HFFc6 (cell line): ENCODE measurements at regions not wholly inside any gene's neighbourhood (a gene's known extent, or its start where the extent isn't known, plus 50 kb on each side); places are given as distances from the start of the nearest gene placed in this dataset.

Source experiments
- DNase-seq: peaks from one replicate; pipeline ENCODE4 v3.0.0-alpha.2; 2018
- H3K27ac Mint-ChIP-seq: 2 replicates; pipeline ENCODE4 v1.8.0; 2020; ENCODE audit warnings: mild to moderate bottlenecking, mixed read lengths
- H3K27me3 Mint-ChIP-seq: 2 replicates; pipeline ENCODE4 v1.8.0; 2021; ENCODE audit warnings: mild to moderate bottlenecking, moderate library complexity, mixed read lengths; ENCODE audit not compliant: insufficient read depth
- H3K36me3 Mint-ChIP-seq: 2 replicates; pipeline ENCODE4 v1.8.0; 2021; ENCODE audit warnings: low read depth, mixed read lengths
- H3K4me1 Mint-ChIP-seq: 2 replicates; pipeline ENCODE4 v1.8.0; 2020; ENCODE audit warnings: low read depth, mixed read lengths
- H3K4me3 Mint-ChIP-seq: 2 replicates; pipeline ENCODE4 v1.8.0; 2020; ENCODE audit warnings: mild to moderate bottlenecking, moderate library complexity, mixed read lengths
- H3K9me3 Mint-ChIP-seq: 2 replicates; pipeline ENCODE4 v1.8.0; 2020; ENCODE audit warnings: mild to moderate bottlenecking, mixed read lengths
- TF ChIP-seq, protein P1 (sequence below): fragments of 200-600 bp; sonication (generic); IDR thresholded peaks from 2 replicates; pipeline ENCODE4 v1.5.0; 2021; ENCODE audit warnings: antibody characterized with exemption, mild to moderate bottlenecking

DNA sequence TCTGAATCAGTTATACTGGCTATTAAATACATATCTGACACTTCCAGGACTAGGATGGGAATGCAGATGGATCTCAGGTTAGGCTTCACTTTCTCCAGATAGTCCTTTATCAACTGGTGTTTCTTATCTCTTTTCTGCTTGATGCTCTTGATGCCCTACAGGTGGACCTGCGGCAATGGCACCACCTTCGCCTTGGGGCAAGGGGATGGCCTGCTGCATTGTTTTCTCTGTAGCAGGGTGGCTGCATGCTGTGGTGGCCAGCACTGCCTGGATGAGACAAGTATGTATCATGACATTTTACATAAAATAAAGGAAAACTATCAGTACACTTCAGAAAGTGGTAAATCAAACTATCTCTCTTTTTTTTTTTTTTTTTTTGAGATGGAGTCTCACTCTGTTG is 217.7 kb upstream of the ZP4 start:
- H3K27me3 Mint-ChIP-seq: no peaks in the 10 kb centered on the region; the same call in none of the 2 replicates
- no peak for DNase-seq
- no peaks in the 10 kb centered on the region for H3K36me3 Mint-ChIP-seq
- H3K4me3 Mint-ChIP-seq: no peak overlapping the region
- TF ChIP-seq, protein P1, sequence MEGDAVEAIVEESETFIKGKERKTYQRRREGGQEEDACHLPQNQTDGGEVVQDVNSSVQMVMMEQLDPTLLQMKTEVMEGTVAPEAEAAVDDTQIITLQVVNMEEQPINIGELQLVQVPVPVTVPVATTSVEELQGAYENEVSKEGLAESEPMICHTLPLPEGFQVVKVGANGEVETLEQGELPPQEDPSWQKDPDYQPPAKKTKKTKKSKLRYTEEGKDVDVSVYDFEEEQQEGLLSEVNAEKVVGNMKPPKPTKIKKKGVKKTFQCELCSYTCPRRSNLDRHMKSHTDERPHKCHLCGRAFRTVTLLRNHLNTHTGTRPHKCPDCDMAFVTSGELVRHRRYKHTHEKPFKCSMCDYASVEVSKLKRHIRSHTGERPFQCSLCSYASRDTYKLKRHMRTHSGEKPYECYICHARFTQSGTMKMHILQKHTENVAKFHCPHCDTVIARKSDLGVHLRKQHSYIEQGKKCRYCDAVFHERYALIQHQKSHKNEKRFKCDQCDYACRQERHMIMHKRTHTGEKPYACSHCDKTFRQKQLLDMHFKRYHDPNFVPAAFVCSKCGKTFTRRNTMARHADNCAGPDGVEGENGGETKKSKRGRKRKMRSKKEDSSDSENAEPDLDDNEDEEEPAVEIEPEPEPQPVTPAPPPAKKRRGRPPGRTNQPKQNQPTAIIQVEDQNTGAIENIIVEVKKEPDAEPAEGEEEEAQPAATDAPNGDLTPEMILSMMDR: no peak
- no peak overlapping the region for H3K27ac Mint-ChIP-seq
- peaks cover 4% of the 10 kb centered on the region; the same call in 1 of the 2 replicates for H3K9me3 Mint-ChIP-seq
- H3K4me1 Mint-ChIP-seq: peaks cover 13% of the 10 kb centered on the region

DNA sequence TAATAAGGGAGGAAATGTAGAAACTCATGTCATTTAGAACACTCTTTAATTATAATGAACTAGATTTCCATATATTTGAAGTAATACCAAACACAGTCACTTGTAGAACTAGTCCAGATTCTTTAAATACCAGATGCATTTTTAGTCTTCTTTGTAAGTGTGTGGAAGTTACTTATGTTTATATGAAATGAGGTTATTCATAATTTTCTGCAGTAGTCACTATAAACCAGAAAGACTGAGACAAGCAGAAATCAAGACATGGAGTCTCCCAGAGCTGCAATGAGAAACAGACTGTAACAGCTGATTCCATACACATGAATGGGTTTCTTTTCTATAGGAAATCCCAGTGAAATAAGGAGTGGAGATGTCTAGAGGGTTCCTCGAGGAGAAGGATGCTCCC is 216.6 kb upstream of the ZP4 start:
- DNase-seq: no peak
- no peak overlapping the region for H3K4me3 Mint-ChIP-seq
- H3K9me3 Mint-ChIP-seq: peaks cover 4% of the 10 kb centered on the region; the same call in 1 of the 2 replicates
- H3K36me3 Mint-ChIP-seq: no peaks in the 10 kb centered on the region
- TF ChIP-seq, protein P1: no peak
- no peak overlapping the region for H3K27ac Mint-ChIP-seq
- peaks cover 13% of the 10 kb centered on the region for H3K4me1 Mint-ChIP-seq
- no peaks in the 10 kb centered on the region; the same call in none of the 2 replicates for H3K27me3 Mint-ChIP-seq

DNA sequence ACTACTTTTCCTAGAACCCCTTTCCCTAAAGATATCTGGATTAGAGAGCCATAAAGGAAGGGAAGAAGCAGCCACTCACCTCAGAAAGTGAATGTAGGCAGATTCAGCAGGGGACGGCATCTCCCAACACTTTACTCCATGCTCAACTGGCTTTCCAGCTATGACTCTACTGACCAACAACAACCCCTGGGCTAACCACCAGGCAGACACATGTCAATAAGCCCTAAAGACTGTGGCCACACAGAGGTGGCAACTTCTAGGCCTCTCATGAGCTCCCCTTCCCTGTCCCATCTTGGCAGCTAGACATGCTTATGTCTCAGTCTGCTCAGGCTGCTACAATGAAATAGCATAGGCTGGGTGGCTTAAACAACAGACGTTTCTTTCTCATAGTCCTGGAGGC is 214.0 kb upstream of the ZP4 start:
- TF ChIP-seq, protein P1: no peak
- peaks cover 18% of the 10 kb centered on the region for H3K4me1 Mint-ChIP-seq
- H3K27ac Mint-ChIP-seq: no peak overlapping the region
- H3K9me3 Mint-ChIP-seq: peaks cover 6% of the 10 kb centered on the region
- H3K36me3 Mint-ChIP-seq: peaks cover 5% of the 10 kb centered on the region
- H3K4me3 Mint-ChIP-seq: no peak overlapping the region
- DNase-seq: no peak
- H3K27me3 Mint-ChIP-seq: no peaks in the 10 kb centered on the region

DNA sequence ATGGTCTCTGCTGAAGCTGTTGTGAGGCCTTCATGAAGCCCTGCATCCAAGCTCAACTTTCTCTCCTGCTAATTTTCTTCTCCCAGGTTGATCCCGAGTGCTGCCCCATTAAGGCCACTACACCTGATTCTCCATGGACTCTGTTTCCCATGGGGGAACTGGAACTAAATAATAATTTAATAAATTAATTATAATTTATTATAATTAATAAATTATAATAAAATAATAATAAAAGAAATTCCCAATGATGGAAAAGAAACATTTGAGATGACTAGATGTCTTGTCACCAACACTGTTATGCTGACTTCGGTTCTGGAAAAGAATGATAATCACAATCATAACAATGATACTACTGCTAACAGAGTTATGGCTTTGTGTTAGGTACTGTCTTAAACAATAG is 211.2 kb upstream of the ZP4 start:
- no peak for DNase-seq
- Mint-ChIP-seq H3K4me1 (peaks cover 10% of the 10 kb centered on the region), H3K27ac (no peak overlapping the region), H3K9me3 (peaks cover 9% of the 10 kb centered on the region), H3K4me3 (no peak overlapping the region), H3K36me3 (peaks cover 8% of the 10 kb centered on the region), H3K27me3 (no peaks in the 10 kb centered on the region)
- TF ChIP-seq, protein P1: no peak

DNA sequence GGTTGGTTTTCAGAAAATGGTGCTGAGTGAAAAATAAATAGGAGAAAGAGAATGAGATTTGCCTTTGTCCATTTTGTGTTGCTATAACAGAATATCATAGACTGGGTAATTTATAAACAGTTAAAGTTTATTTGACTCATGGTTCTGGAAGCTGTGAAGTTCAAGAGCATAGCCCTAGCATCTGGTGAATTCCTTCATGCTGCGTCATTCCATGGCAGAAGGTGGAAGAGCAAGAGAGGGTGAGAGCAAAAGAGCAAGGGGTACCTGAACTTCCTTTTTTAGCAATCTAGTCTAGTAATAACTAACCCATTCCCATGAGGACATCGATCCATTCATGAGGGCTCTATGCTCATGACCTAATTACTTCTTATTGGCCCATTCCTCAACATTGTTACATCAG is 209.1 kb upstream of the ZP4 start:
- TF ChIP-seq, protein P1: no peak
- peaks cover 8% of the 10 kb centered on the region for H3K36me3 Mint-ChIP-seq
- H3K27me3 Mint-ChIP-seq: no peaks in the 10 kb centered on the region
- H3K4me1 Mint-ChIP-seq: peaks cover 7% of the 10 kb centered on the region; the same call in 1 of the 2 replicates
- H3K9me3 Mint-ChIP-seq: peaks cover 9% of the 10 kb centered on the region
- DNase-seq: peak; percentile 7
- no peak overlapping the region for H3K27ac Mint-ChIP-seq
- no peak overlapping the region for H3K4me3 Mint-ChIP-seq

DNA sequence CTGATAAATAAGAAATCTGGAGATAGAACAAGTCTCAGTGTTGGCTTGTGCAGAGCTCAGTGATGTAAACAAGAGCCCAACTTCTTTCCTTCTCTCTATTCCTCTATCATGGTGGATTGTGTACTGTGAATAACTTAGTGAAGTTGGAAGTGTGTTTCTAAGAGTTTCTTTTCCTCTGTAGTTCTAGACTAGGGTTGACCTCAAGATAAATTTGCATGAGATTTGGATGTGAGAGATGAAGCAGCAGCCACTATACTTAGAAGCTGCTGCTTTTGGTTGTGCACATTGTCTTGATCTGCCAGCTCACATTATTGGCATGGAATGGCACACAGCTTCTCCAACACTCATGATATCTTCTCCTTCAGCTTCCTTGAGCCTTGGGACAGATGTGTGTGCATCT is 198.9 kb upstream of the ZP4 start:
- H3K4me3 Mint-ChIP-seq: no peak overlapping the region
- H3K9me3 Mint-ChIP-seq: no peaks in the 10 kb centered on the region
- no peak overlapping the region for H3K27ac Mint-ChIP-seq
- H3K4me1 Mint-ChIP-seq: no peaks in the 10 kb centered on the region
- DNase-seq: no peak
- H3K27me3 Mint-ChIP-seq: no peaks in the 10 kb centered on the region; the same call in 1 of the 2 replicates
- no peaks in the 10 kb centered on the region; the same call in 1 of the 2 replicates for H3K36me3 Mint-ChIP-seq
- TF ChIP-seq, protein P1: no peak
